Epithelial cell of esophagus (primary cell): ENCODE measurements at regions not wholly inside any gene's neighbourhood (a gene's known extent, or its start where the extent isn't known, plus 50 kb on each side); places are given as distances from the start of the nearest gene placed in this dataset.
A peak's percentile ranks its signal among the peaks of the same experiment; 100 is the strongest.
"Not testable (repeated sequence)": the region's sequence is repeated elsewhere in the genome, so short reads cannot be mapped to it uniquely, and the experiment has no call there.

Source experiments
- DNase-seq: peaks from one replicate; pipeline ENCODE4 v3.0.0; 2010; ENCODE audit warnings: low read depth
- H3K4me3 ChIP-seq: 2 replicates; pipeline ENCODE4 v1.5.1; 2011; ENCODE audit warnings: mild to moderate bottlenecking, low read length, control low read depth
- TF ChIP-seq, protein P1 (sequence below): IDR thresholded peaks from 2 replicates; pipeline ENCODE4 v1.5.1; 2011; ENCODE audit warnings: low read depth, mild to moderate bottlenecking, low read length, control low read depth, inconsistent platforms; ENCODE audit not compliant: insufficient read depth; ENCODE audit errors: missing control alignments

DNA sequence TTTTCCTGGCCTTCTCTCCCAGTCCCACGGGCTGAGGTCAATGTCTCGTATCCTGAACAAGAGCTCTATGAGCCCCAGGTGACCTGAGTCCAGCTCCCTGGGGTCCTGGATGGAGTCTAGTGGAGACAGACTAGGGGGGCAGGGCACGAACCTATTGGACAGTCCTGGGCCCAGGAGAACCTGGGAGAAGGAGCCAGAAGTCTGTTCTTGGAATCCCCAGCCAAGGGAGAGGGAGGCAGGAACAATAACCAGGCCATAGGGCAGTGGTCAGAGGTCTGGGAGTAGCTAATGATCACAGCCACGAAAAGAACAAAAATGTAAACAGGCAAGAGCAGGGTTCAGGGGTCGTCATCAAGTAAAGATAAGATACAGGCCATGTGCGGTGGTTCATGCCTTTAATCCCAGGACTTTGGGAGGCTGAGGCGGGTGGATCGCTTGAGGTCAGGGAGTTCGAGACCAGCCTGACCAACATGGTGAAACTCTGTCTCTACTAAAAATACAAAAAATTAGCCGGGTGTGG lies 60.8 kb downstream of the COPRS start:
- TF ChIP-seq, protein P1, sequence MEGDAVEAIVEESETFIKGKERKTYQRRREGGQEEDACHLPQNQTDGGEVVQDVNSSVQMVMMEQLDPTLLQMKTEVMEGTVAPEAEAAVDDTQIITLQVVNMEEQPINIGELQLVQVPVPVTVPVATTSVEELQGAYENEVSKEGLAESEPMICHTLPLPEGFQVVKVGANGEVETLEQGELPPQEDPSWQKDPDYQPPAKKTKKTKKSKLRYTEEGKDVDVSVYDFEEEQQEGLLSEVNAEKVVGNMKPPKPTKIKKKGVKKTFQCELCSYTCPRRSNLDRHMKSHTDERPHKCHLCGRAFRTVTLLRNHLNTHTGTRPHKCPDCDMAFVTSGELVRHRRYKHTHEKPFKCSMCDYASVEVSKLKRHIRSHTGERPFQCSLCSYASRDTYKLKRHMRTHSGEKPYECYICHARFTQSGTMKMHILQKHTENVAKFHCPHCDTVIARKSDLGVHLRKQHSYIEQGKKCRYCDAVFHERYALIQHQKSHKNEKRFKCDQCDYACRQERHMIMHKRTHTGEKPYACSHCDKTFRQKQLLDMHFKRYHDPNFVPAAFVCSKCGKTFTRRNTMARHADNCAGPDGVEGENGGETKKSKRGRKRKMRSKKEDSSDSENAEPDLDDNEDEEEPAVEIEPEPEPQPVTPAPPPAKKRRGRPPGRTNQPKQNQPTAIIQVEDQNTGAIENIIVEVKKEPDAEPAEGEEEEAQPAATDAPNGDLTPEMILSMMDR: no peak
- H3K4me3 ChIP-seq: no peak overlapping the region
- DNase-seq: no peak

DNA sequence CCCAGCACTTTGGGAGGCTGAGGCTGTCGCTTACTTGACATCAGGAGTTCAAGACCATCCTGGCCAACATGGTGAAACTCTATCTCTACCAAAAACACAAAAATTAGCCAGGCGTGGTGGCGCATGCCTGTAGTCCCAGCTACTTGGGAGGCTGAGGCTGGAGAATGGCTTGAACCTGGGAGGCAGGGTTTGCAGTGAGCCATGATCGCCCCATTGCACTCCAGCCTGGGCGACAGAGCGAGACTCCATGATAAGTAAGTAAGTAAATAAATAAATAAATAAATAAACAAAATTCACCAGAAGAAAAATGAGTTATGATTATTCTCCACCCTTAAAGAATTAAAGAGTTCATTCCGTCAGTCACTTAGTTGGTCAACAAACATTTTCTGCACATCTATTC lies 63.1 kb downstream of the COPRS start:
- DNase-seq, H3K4me3 ChIP-seq: not testable (repeated sequence)

DNA sequence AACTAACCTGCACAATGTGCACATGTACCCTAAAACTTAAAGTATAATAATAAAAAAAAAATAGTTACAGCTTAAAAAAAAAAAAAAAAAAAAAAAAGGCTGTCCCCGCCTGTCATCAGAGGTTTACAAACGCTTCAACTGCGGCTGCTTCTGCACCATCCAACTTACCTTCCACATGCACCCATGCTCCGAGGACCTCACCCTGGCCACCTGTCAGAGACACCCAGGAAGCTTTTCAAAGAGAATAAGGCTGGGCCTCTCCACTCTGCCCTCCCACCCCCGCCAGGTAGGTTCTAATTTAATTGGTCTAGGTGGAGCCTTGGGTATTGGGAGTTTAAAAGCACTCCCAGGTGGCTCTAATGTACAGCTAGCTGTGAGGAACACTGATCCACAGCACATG lies 64.9 kb downstream of the COPRS start:
- H3K4me3 ChIP-seq: no peak overlapping the region
- no peak for DNase-seq
- TF ChIP-seq, protein P1: no peak

DNA sequence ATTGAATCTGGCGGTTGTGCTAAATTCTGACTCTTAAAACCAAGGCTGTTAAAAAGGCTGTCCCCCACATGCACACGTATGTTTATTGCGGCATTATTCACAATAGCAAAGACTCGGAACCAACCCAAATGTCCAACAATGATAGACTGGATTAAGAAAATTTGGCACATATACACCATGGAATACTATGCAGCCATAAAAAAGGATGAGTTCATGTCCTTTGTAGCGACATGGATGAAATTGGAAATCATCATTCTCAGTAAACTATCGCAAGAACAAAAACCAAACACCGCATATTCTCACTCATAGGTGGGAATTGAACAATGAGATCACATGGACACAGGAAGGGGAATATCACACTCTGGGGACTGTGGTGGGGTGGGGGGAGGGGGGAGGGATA lies 65.4 kb downstream of the COPRS start:
- DNase-seq, H3K4me3 ChIP-seq: not testable (repeated sequence)

DNA sequence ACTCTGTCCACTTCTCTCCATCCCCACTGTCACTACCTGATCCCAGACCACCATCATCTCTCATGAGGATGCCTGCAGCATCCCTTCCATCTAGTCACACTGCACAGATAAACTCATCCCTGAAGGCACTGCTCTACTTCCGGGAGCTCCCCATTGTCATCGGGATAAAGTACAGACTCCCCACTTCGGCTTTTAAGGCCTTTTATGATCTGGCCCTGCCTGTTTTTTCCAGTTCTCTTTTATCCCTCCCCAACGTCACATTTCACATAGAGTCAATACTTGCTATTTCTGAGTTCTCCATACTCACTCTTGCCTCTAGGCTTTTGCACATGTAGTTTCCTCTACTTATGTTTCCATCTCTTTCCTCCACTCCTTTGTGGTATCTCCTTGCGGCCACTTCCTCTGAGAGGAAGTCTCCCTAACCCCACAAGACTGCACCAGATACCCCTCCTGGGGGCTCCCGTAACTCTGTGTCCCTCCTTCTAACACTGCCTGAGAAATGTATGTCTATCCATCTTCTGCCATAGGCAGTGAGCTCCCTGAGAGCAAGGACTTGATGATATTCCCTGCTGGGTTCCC lies 66.9 kb downstream of the COPRS start:
- no peak overlapping the region for H3K4me3 ChIP-seq
- DNase-seq: no peak
- TF ChIP-seq, protein P1: no peak

DNA sequence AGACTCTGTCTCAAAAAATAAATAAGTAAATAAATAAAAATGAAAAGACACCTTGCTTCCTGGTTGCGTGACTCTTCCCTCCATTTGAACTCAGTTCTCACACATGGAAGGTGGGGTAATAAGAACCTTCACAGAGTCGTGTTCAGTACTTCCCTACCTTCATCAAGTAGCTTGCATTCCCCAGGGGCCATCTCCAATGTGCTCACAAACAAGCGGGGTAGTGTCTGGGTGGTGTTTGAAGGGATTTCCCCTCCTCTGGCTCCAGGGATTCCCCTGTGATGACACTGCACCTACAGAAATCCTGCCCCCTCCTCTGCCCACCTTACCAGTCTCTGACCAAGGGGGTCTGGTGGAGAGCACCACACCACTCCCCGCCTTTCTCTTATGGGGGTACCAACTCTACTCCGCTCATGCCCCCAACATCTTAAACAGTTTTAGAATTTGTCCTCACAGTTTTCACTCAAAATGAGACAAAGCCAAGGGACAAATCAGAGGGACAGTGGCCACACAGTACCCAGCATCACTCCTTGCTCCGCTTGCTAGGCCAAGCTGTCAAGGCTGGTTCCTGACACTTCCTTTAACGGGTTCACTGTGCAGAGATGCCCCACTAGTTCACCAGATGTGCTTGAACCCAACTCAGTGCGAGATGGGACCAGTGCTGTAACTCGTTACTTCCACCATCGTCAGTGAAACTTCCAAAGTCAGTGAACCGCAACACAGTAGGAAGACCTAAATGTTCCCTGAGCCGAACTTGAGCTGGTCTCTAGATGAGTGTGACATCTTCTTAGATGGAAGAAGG lies 69.1 kb downstream of the COPRS start:
- H3K4me3 ChIP-seq: no peak overlapping the region
- DNase-seq: no peak
- TF ChIP-seq, protein P1: no peak

GRCh38 chr17:31788956-31789355 lies 70.1 kb downstream of the COPRS start:
- TF ChIP-seq, protein P1: no peak
- DNase-seq: no peak

DNA sequence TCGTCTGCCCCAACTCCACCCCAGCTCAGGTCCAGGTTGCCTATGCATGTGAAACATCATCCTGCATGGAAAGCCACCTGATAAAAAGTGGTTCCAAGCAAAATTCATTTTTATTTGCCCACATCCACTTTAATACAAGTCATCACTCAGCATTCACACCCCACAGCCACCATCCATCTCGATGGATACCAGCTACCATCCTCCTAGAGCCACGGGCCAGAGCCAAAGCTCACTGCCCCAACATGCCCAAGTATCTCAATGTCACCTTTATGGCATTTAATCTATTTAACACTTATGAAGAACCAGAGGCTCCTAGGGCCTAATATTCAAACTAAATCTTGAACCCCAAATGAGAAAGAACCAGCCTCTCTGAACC lies 70.5 kb downstream of the COPRS start:
- peak; percentile 64 for DNase-seq
- TF ChIP-seq, protein P1: no peak
- H3K4me3 ChIP-seq: no peak overlapping the region

More at GRCh38 chr17:31788956-31789355, 70.1 kb downstream of the COPRS start:
- H3K4me3 ChIP-seq: no peak overlapping the region
